GM12892 (cell line): ENCODE measurements at regions not wholly inside any gene's neighbourhood (a gene's known extent, or its start where the extent isn't known, plus 50 kb on each side); places are given as distances from the start of the nearest gene placed in this dataset.

Experiments
- POLR2AphosphoS5 ChIP-seq: IDR thresholded peaks from 2 replicates; pipeline ENCODE4 v1.6.1; 2011; ENCODE audit warnings: low read depth, low read length, control low read depth
- TAF1 ChIP-seq: IDR thresholded peaks from 2 replicates; pipeline ENCODE4 v1.6.1; 2011; ENCODE audit warnings: low read depth, mild to moderate bottlenecking, control low read depth, low read length, borderline replicate concordance

- TF ChIP-seq POLR2AphosphoS5 (no peak), TAF1 (no peak)
Measured at GRCh38 chr4:26088433-26088928, 174.5 kb downstream of the SMIM20 start.
